Right lobe of liver (tissue), 6 donors: ENCODE measurements at regions not wholly inside any gene's neighbourhood (a gene's known extent, or its start where the extent isn't known, plus 50 kb on each side); places are given as distances from the start of the nearest gene placed in this dataset.

Experiments used
- ATAC-seq, 4 donors: fragments of 200-7000 bp; cut with Tn5 transposase; one replicate each; pipeline ENCODE4 v1.9.1; 2020; ENCODE audit warnings: mild to moderate bottlenecking in 4 of 4, moderate library complexity in 4 of 4
- DNase-seq, 3 donors: peaks; one replicate each; pipeline ENCODE4 v3.0.0-alpha.2; 2020
- H3K27ac ChIP-seq, 3 donors: fragments of 200-600 bp; one replicate each; pipeline ENCODE4 v1.8.0; 2022
- H3K27me3 ChIP-seq, 2 donors: fragments of 200-600 bp; one replicate each; pipeline ENCODE4 v1.8.0; 2022
- H3K36me3 ChIP-seq, 4 donors: fragments of 200-600 bp; sonication (generic) in 1 of 4; one replicate each; pipeline versions ENCODE4 v1.5.1 to v1.8.0; 2017 to 2022; ENCODE audit warnings: control low read depth in 1 of 4
- H3K4me1 ChIP-seq, 4 donors: fragments of 200-600 bp; sonication (generic) in 1 of 4; one replicate each; pipeline versions ENCODE4 v1.5.1 to v1.8.0; 2017 to 2022; ENCODE audit warnings: control low read depth in 1 of 4
- H3K4me3 ChIP-seq, 3 donors: fragments of 200-600 bp; one replicate each; pipeline ENCODE4 v1.8.0; 2022
- H3K9me3 ChIP-seq, 4 donors: fragments of 200-600 bp; sonication (generic) in 1 of 4; one replicate each; pipeline versions ENCODE4 v1.5.1 to v1.8.0; 2017 to 2022; ENCODE audit warnings: control low read depth in 1 of 4
- POLR2A ChIP-seq: fragments of 450-650 bp; IDR thresholded peaks from one replicate; pipeline ENCODE4 v1.6.1; 2017; ENCODE audit warnings: antibody characterized with exemption, mild to moderate bottlenecking
- WGBS: methylation state at CpG from one replicate; pipeline ENCODE4 v1.1.6; 2018; ENCODE audit warnings: low coverage, low lambda C conversion rate; ENCODE audit not compliant: insufficient coverage; ENCODE audit errors: missing lambda C conversion rate; 5-methylcytosine and 5-hydroxymethylcytosine counted together
- intact Hi-C, 2 donors: fragments of 100-400 bp; cut with DNase I; formaldehyde crosslinking; loops; one replicate each; pipeline versions ENCODE4 v1.11.2 to v1.14.1; 2022
- TF ChIP-seq, protein P1 (sequence below), 4 donors: fragments of 200-600 bp in 3 of 4; fragments of 450-650 bp in 1 of 4; IDR thresholded peaks; one replicate each; pipeline versions ENCODE4 v1.5.1 to v1.8.0; 2016 to 2022; ENCODE audit warnings: antibody characterized with exemption in 4 of 4, mild to moderate bottlenecking in 2 of 4
- donor health status: DM: no; HTN: yes; CAD: no.
- donor health status: DM: no; HTN: no; CAD: no.
- donor health status: DM: no; HTN: no; CAD: no.
- donor health status: DM: no; HTN: yes; CAD: no.
- donor health status: DM: no; HTN: yes; CAD: no.

DNA sequence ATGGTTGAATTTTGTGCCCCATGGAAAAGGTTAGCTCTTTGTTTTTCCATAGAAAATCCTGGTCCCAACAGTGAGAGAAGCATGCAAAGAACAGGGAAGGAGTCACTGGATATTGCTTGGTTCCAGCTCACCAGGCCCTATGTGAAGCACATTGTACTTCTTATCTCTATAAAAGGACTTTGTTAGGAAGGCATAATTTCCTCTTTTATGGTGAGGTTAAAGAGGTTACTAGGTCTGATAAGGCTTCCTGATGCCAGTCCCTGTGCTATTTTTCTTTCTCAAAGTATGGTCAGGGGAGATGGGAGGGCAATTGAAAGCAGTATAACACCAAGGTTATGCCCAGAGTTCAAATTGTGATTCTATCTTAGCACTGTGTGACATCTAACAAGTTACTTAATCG lies 162.6 kb downstream of the KIF18A start:
- no peak overlapping the region for H3K4me3 ChIP-seq
- no peaks in the 10 kb centered on the region for H3K36me3 ChIP-seq
- ATAC-seq: no peak
- no peak for DNase-seq
- H3K27ac ChIP-seq: no peak overlapping the region
- no peaks in the 10 kb centered on the region for H3K4me1 ChIP-seq
- intact Hi-C loops: no loop called here
- no peaks in the 10 kb centered on the region for H3K27me3 ChIP-seq
- no peaks in the 10 kb centered on the region for H3K9me3 ChIP-seq
- TF ChIP-seq POLR2A: no peak
- TF ChIP-seq, protein P1, sequence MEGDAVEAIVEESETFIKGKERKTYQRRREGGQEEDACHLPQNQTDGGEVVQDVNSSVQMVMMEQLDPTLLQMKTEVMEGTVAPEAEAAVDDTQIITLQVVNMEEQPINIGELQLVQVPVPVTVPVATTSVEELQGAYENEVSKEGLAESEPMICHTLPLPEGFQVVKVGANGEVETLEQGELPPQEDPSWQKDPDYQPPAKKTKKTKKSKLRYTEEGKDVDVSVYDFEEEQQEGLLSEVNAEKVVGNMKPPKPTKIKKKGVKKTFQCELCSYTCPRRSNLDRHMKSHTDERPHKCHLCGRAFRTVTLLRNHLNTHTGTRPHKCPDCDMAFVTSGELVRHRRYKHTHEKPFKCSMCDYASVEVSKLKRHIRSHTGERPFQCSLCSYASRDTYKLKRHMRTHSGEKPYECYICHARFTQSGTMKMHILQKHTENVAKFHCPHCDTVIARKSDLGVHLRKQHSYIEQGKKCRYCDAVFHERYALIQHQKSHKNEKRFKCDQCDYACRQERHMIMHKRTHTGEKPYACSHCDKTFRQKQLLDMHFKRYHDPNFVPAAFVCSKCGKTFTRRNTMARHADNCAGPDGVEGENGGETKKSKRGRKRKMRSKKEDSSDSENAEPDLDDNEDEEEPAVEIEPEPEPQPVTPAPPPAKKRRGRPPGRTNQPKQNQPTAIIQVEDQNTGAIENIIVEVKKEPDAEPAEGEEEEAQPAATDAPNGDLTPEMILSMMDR (IDR thresholded peaks at IDR 0.05): no peak
- 88% methylated on average over 1 of the region's 1 CpG for WGBS

DNA sequence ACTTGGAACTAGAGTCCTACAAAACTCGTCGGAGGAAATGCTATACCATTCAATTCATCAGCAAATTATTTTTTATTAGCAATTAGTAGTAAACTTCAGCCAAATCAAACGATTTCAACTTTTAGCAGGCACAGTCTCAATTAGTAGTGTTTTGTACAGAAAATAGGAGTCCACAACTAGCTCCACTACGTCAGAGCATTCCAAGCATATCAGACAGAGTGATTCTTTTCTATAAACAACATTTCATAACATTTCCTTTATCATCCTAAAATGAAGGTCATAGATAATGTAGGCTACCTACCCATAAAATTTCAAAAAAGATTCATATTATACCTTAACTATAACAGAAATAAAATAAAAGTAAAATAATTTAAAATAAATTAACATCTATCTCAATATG lies 169.9 kb downstream of the KIF18A start:
- TF ChIP-seq POLR2A: no peak
- TF ChIP-seq, protein P1 (IDR thresholded peaks at IDR 0.05): no peak
- H3K4me3 ChIP-seq: no peak overlapping the region
- H3K9me3 ChIP-seq: no peaks in the 10 kb centered on the region
- DNase-seq (no peak), ATAC-seq (no peak)
- no peaks in the 10 kb centered on the region for H3K4me1 ChIP-seq
- intact Hi-C loops: no loop called here
- H3K27me3 ChIP-seq: no peaks in the 10 kb centered on the region
- no peak overlapping the region for H3K27ac ChIP-seq
- H3K36me3 ChIP-seq: no peaks in the 10 kb centered on the region
- WGBS: 50% methylated on average over 4 of the region's 4 CpGs

DNA sequence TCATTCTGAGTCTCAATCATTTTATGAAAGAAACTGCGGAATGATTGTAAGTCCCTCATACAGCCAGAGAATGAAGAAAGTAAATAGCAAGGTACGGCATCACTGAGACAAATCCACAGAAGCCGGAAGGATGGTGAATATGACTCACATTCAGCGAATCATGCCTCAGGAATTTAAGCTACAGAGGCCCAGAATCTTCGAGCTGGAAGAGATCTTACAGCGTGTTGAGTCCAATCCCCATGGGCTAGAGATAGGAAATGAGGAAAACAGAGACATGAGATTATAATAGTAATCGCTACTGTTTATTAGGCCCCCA lies 173.2 kb downstream of the KIF18A start:
- DNase-seq (no peak), ATAC-seq (no peak)
- Histone ChIP-seq H3K27me3 (no peaks in the 10 kb centered on the region), H3K9me3 (no peaks in the 10 kb centered on the region), H3K36me3 (no peaks in the 10 kb centered on the region), H3K4me3 (no peak overlapping the region), H3K27ac (no peak overlapping the region), H3K4me1 (no peaks in the 10 kb centered on the region)
- 62% methylated on average over 6 of the region's 7 CpGs for WGBS
- TF ChIP-seq, protein P1 (IDR thresholded peaks at IDR 0.05): no peak
- TF ChIP-seq POLR2A: no peak
- intact Hi-C loops: no loop called here

DNA sequence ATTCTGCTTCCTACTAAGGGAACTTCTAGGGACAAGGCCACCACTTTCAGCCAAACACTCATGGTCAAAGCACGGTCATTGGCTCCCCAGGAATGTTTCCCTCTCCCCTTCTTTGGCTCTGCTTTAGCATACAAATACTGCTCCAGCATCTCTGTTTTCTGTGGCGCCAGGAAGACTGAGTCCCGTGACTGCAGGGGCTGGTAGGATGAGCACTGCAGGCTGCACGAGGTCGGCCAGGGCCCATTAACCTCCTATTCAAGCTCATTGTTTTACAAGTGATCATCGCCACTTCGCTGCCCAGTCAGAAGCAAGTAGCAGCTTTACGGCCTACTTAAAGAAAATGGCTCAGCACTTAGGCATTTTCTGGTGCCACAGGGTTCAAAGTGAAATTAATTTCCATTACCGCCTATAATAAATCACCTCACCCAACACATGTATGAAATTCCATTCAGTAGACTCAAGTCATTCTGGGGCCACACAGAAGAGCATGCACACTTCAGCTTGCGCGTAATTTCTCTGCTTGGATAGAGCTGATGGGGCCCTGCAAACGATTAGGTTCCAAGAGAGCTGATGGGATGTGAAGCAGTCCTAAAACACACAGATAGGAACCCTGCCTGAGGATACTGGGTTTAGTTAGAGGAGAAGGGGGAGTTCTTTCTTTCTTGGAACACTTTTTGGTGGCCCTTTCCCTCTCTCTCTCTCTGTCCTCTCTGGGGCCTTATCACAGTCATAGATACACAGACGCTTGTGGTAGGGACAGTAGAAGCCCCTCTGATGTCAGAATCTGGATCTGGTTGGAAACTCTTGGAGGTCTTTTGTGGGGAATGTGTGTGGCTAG lies 173.7 kb downstream of the KIF18A start:
- H3K4me1 ChIP-seq: no peaks in the 10 kb centered on the region
- ATAC-seq: no peak
- intact Hi-C loops: no loop called here
- H3K9me3 ChIP-seq: no peaks in the 10 kb centered on the region
- H3K27ac ChIP-seq: no peak overlapping the region
- 53% methylated on average over 11 of the region's 13 CpGs for WGBS
- H3K4me3 ChIP-seq: no peak overlapping the region
- H3K36me3 ChIP-seq: no peaks in the 10 kb centered on the region
- TF ChIP-seq, protein P1 (IDR thresholded peaks at IDR 0.05): no peak
- TF ChIP-seq POLR2A: no peak
- DNase-seq: no peak
- H3K27me3 ChIP-seq: no peaks in the 10 kb centered on the region
